ENCODE measurements at regions not wholly inside any gene's neighbourhood (a gene's known extent, or its start where the extent isn't known, plus 50 kb on each side); places are given as distances from the start of the nearest gene placed in this dataset.

- TF ChIP-seq, protein P1, sequence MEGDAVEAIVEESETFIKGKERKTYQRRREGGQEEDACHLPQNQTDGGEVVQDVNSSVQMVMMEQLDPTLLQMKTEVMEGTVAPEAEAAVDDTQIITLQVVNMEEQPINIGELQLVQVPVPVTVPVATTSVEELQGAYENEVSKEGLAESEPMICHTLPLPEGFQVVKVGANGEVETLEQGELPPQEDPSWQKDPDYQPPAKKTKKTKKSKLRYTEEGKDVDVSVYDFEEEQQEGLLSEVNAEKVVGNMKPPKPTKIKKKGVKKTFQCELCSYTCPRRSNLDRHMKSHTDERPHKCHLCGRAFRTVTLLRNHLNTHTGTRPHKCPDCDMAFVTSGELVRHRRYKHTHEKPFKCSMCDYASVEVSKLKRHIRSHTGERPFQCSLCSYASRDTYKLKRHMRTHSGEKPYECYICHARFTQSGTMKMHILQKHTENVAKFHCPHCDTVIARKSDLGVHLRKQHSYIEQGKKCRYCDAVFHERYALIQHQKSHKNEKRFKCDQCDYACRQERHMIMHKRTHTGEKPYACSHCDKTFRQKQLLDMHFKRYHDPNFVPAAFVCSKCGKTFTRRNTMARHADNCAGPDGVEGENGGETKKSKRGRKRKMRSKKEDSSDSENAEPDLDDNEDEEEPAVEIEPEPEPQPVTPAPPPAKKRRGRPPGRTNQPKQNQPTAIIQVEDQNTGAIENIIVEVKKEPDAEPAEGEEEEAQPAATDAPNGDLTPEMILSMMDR (conservative IDR thresholded peaks at IDR 0.05), result no peak
- no peak for TF ChIP-seq EZH2 (IDR thresholded peaks at IDR 0.05; ENCODE audit: low read depth)
Measured at GRCh38 chr20:24779946-24780345, 169.1 kb upstream of the CST7 start.

All from PC-9 (cell line).